ENCODE measurements at regions not wholly inside any gene's neighbourhood (a gene's known extent, or its start where the extent isn't known, plus 50 kb on each side); places are given as distances from the start of the nearest gene placed in this dataset.
"Not testable (repeated sequence)": the region's sequence is repeated elsewhere in the genome, so short reads cannot be mapped to it uniquely, and the experiment has no call there.

- no peaks in the 10 kb centered on the region for H3K36me3 Mint-ChIP-seq (ENCODE audit: low read depth)
- no peak overlapping the region for H3K4me3 Mint-ChIP-seq
- no peaks in the 10 kb centered on the region for H3K27me3 Mint-ChIP-seq
- H3K9me3 Mint-ChIP-seq, result no peaks in the 10 kb centered on the region
- ChIA-PET CTCF (no interaction called here), POLR2A (no interaction called here)
- H3K27ac Mint-ChIP-seq, result no peak overlapping the region
- DNase-seq, result no peak
- no peaks in the 10 kb centered on the region for H3K4me1 Mint-ChIP-seq
Measured at GRCh38 chr11:103805688-103806009, 230.8 kb upstream of the DDI1 start.

GRCh38 chr11:103806130-103806895 lies 230.1 kb upstream of the DDI1 start:
- no peaks in the 10 kb centered on the region for H3K9me3 Mint-ChIP-seq
- ChIA-PET CTCF (no interaction called here), POLR2A (no interaction called here)
- DNase-seq, result no peak
- H3K27me3 Mint-ChIP-seq, result no peaks in the 10 kb centered on the region
- no peak overlapping the region for H3K4me3 Mint-ChIP-seq
- no peaks in the 10 kb centered on the region for H3K36me3 Mint-ChIP-seq (ENCODE audit: low read depth)
- H3K4me1 Mint-ChIP-seq, result no peaks in the 10 kb centered on the region
- H3K27ac Mint-ChIP-seq, result no peak overlapping the region

GRCh38 chr11:103807806-103808205 lies 228.6 kb upstream of the DDI1 start:
- no peak for DNase-seq
- H3K4me1 Mint-ChIP-seq, result no peaks in the 10 kb centered on the region
- H3K27ac Mint-ChIP-seq, result no peak overlapping the region
- H3K9me3 Mint-ChIP-seq, result no peaks in the 10 kb centered on the region
- POLR2A ChIA-PET, result no interaction called here
- H3K4me3 Mint-ChIP-seq, result no peak overlapping the region
- H3K27me3 Mint-ChIP-seq, result no peaks in the 10 kb centered on the region
- CTCF ChIA-PET, result no interaction called here
- no peaks in the 10 kb centered on the region for H3K36me3 Mint-ChIP-seq (ENCODE audit: low read depth)

- no peaks in the 10 kb centered on the region for H3K36me3 Mint-ChIP-seq (ENCODE audit: low read depth)
- no peaks in the 10 kb centered on the region for H3K9me3 Mint-ChIP-seq
- H3K27me3 Mint-ChIP-seq, result no peaks in the 10 kb centered on the region
- H3K4me1 Mint-ChIP-seq, result no peaks in the 10 kb centered on the region
- H3K27ac Mint-ChIP-seq, result no peak overlapping the region
- no peak overlapping the region for H3K4me3 Mint-ChIP-seq
- ChIA-PET POLR2A (no interaction called here), CTCF (no interaction called here)
- DNase-seq, result no peak
Measured at GRCh38 chr11:103808252-103808651, 228.2 kb upstream of the DDI1 start.

- H3K4me1 Mint-ChIP-seq, result no peaks in the 10 kb centered on the region
- no peak overlapping the region for H3K27ac Mint-ChIP-seq
- no peak overlapping the region for H3K4me3 Mint-ChIP-seq
- H3K36me3 Mint-ChIP-seq (ENCODE audit: low read depth), result no peaks in the 10 kb centered on the region
- no peak for DNase-seq
- POLR2A ChIA-PET, result no interaction called here
- no peaks in the 10 kb centered on the region for H3K9me3 Mint-ChIP-seq
- CTCF ChIA-PET, result no interaction called here
- H3K27me3 Mint-ChIP-seq, result no peaks in the 10 kb centered on the region
Measured at GRCh38 chr11:103811870-103812455, 224.5 kb upstream of the DDI1 start.

GRCh38 chr11:103812680-103813079 lies 223.8 kb upstream of the DDI1 start:
- POLR2A ChIA-PET, result no interaction called here
- no peak overlapping the region for H3K4me3 Mint-ChIP-seq
- H3K9me3 Mint-ChIP-seq, result no peaks in the 10 kb centered on the region
- H3K27me3 Mint-ChIP-seq, result no peaks in the 10 kb centered on the region
- CTCF ChIA-PET, result no interaction called here
- DNase-seq, result no peak
- H3K36me3 Mint-ChIP-seq (ENCODE audit: low read depth), result no peaks in the 10 kb centered on the region
- H3K27ac Mint-ChIP-seq, result no peak overlapping the region
- H3K4me1 Mint-ChIP-seq, result no peaks in the 10 kb centered on the region

GRCh38 chr11:103820345-103820744 lies 216.1 kb upstream of the DDI1 start:
- H3K4me1 Mint-ChIP-seq; H3K27ac Mint-ChIP-seq; H3K27me3 Mint-ChIP-seq; POLR2A ChIA-PET; H3K4me3 Mint-ChIP-seq; CTCF ChIA-PET; H3K9me3 Mint-ChIP-seq; H3K36me3 Mint-ChIP-seq (ENCODE audit: low read depth); DNase-seq: not testable (repeated sequence)

GRCh38 chr11:103824116-103824515 lies 212.3 kb upstream of the DDI1 start:
- Mint-ChIP-seq H3K36me3 (ENCODE audit: low read depth) (no peaks in the 10 kb centered on the region), H3K27ac (no peak overlapping the region), H3K9me3 (peaks cover 10% of the 10 kb centered on the region), H3K27me3 (no peaks in the 10 kb centered on the region), H3K4me1 (no peaks in the 10 kb centered on the region), H3K4me3 (no peak overlapping the region)
- DNase-seq, result no peak
- ChIA-PET POLR2A (no interaction called here), CTCF (no interaction called here)

- Mint-ChIP-seq H3K9me3 (peaks cover 14% of the 10 kb centered on the region), H3K27me3 (no peaks in the 10 kb centered on the region), H3K4me3 (no peak overlapping the region), H3K4me1 (no peaks in the 10 kb centered on the region), H3K36me3 (ENCODE audit: low read depth) (no peaks in the 10 kb centered on the region), H3K27ac (no peak overlapping the region)
- no peak for DNase-seq
- POLR2A ChIA-PET, result no interaction called here
- CTCF ChIA-PET, result no interaction called here
Measured at GRCh38 chr11:103825469-103825868, 211.0 kb upstream of the DDI1 start.

- ChIA-PET POLR2A (no interaction called here), CTCF (no interaction called here)
- Mint-ChIP-seq H3K27me3 (no peaks in the 10 kb centered on the region), H3K4me1 (no peaks in the 10 kb centered on the region), H3K4me3 (no peak overlapping the region), H3K9me3 (peaks cover 5% of the 10 kb centered on the region), H3K36me3 (ENCODE audit: low read depth) (no peaks in the 10 kb centered on the region), H3K27ac (no peak overlapping the region)
- no peak for DNase-seq
Measured at GRCh38 chr11:103826856-103827255, 209.6 kb upstream of the DDI1 start.

GRCh38 chr11:103829596-103829995 lies 206.8 kb upstream of the DDI1 start:
- Mint-ChIP-seq H3K36me3 (ENCODE audit: low read depth) (no peaks in the 10 kb centered on the region), H3K4me1 (no peaks in the 10 kb centered on the region), H3K27me3 (no peaks in the 10 kb centered on the region), H3K27ac (no peak overlapping the region), H3K4me3 (no peak overlapping the region), H3K9me3 (peaks cover 4% of the 10 kb centered on the region)
- CTCF ChIA-PET, result no interaction called here
- POLR2A ChIA-PET, result no interaction called here
- DNase-seq, result no peak

- H3K27me3 Mint-ChIP-seq, result no peaks in the 10 kb centered on the region
- H3K27ac Mint-ChIP-seq, result no peak overlapping the region
- H3K9me3 Mint-ChIP-seq, result peaks cover 4% of the 10 kb centered on the region
- no peak overlapping the region for H3K4me3 Mint-ChIP-seq
- no peaks in the 10 kb centered on the region for H3K36me3 Mint-ChIP-seq (ENCODE audit: low read depth)
- POLR2A ChIA-PET, result no interaction called here
- H3K4me1 Mint-ChIP-seq, result no peaks in the 10 kb centered on the region
- DNase-seq, result no peak
- CTCF ChIA-PET, result no interaction called here
Measured at GRCh38 chr11:103830205-103830604, 206.2 kb upstream of the DDI1 start.

GRCh38 chr11:103832762-103833161 lies 203.7 kb upstream of the DDI1 start:
- Mint-ChIP-seq H3K4me3 (no peak overlapping the region), H3K36me3 (ENCODE audit: low read depth) (no peaks in the 10 kb centered on the region), H3K27ac (no peak overlapping the region), H3K9me3 (peaks cover 4% of the 10 kb centered on the region), H3K4me1 (no peaks in the 10 kb centered on the region), H3K27me3 (no peaks in the 10 kb centered on the region)
- no peak for DNase-seq
- ChIA-PET POLR2A (no interaction called here), CTCF (no interaction called here)

GRCh38 chr11:103842191-103842590 lies 194.2 kb upstream of the DDI1 start:
- no peak for DNase-seq
- Mint-ChIP-seq H3K4me3 (no peak overlapping the region), H3K27ac (no peak overlapping the region), H3K9me3 (no peaks in the 10 kb centered on the region), H3K27me3 (no peaks in the 10 kb centered on the region), H3K36me3 (ENCODE audit: low read depth) (no peaks in the 10 kb centered on the region), H3K4me1 (no peaks in the 10 kb centered on the region)
- CTCF ChIA-PET, result no interaction called here
- POLR2A ChIA-PET, result no interaction called here
